ENCODE measurements at regions not wholly inside any gene's neighbourhood (a gene's known extent, or its start where the extent isn't known, plus 50 kb on each side); places are given as distances from the start of the nearest gene placed in this dataset.

GRCh38 chr3:139105154-139105702 lies 60.5 kb upstream of the PRR23C start:
- Histone ChIP-seq H3K27ac (ENCODE audit: extremely low read depth, low read depth, low read length) (no peak overlapping the region), H3K36me3 (ENCODE audit: control insufficient read depth, insufficient read depth, low read length) (no peaks in the 10 kb centered on the region), H3K4me3 (no peak overlapping the region), H4K20me1 (replicated peaks; ENCODE audit: control insufficient read depth, insufficient read depth, low read length) (no peaks in the 10 kb centered on the region), H3K9me3 (replicated peaks; ENCODE audit: control insufficient read depth, insufficient read depth, low read depth, low read length) (no peaks in the 10 kb centered on the region), H3K27me3 (ENCODE audit: control insufficient read depth in 2 of 2, insufficient read depth in 2 of 2, low read length in 2 of 2) (peaks cover 0 to 6% of the 10 kb centered on the region in 2 experiments; a peak in 3 of 5 replicates), H3K79me2 (ENCODE audit: control insufficient read depth, insufficient read depth, low read length) (no peaks in the 10 kb centered on the region), H3K4me1 (replicated peaks in 1 of 2; ENCODE audit: control insufficient read depth in 2 of 2, insufficient read depth in 2 of 2, low read length in 2 of 2) (no peaks in the 10 kb centered on the region), H2AFZ (ENCODE audit: low read depth, low read length) (no peak overlapping the region), H3K4me2 (ENCODE audit: insufficient read depth, low read length) (no peak overlapping the region), H3K9ac (ENCODE audit: insufficient read depth in 1 of 2, low read depth in 2 of 2, low read length in 2 of 2) (no peak overlapping the region), H3K9me1 (ENCODE audit: control insufficient read depth, insufficient read depth, low read length) (peaks cover 5% of the 10 kb centered on the region)
- ChIA-PET POLR2A (interaction anchor here (0.6 kb wide), 1 partner anchor 99 kb away, joined by 3 read pairs; no protein-coding TSS in a partner anchor), CTCF (ENCODE audit: low intra/inter-chr PET ratio) (no interaction called here)
- no peak; the same call in 1 of the 3 replicates for ATAC-seq
- no peak for DNase-seq (ENCODE audit: extremely low read depth in 1 of 4, low spot score in 3 of 4)
- TF ChIP-seq, protein P1, sequence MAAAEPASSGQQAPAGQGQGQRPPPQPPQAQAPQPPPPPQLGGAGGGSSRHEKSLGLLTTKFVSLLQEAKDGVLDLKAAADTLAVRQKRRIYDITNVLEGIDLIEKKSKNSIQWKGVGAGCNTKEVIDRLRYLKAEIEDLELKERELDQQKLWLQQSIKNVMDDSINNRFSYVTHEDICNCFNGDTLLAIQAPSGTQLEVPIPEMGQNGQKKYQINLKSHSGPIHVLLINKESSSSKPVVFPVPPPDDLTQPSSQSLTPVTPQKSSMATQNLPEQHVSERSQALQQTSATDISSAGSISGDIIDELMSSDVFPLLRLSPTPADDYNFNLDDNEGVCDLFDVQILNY (CRISPR knock-in tag; IDR thresholded peaks at IDR 0.05): no peak
- TF ChIP-seq ETV6 (IDR thresholded peaks at IDR 0.05; ENCODE audit: borderline replicate concordance in 1 of 2, low read depth in 2 of 2, low read length in 1 of 2) (no peak), ETV6 (CRISPR knock-in tag; IDR thresholded peaks at IDR 0.05; ENCODE audit: borderline replicate concordance) (no peak), FOXA1 (IDR thresholded peaks at IDR 0.05; ENCODE audit: borderline replicate concordance) (no peak), MIER1 (IDR thresholded peaks at IDR 0.05; ENCODE audit: low read depth) (no peak), PTTG1 (tag; IDR thresholded peaks at IDR 0.05; ENCODE audit: low read depth) (no peak), MCM2 (IDR thresholded peaks at IDR 0.05; ENCODE audit: low read depth) (no peak), DNMT1 (IDR thresholded peaks at IDR 0.05) (no peak), FOXP1 (CRISPR knock-in tag; IDR thresholded peaks at IDR 0.05) (no peak), CBX1 (IDR thresholded peaks at IDR 0.05; ENCODE audit: low read depth) (no peak), ZNF639 (CRISPR knock-in tag; conservative IDR thresholded peaks at IDR 0.05 in 1 of 2, IDR thresholded peaks at IDR 0.05 in 1 of 2) (no peak)
- no TSS peak for BruUV-seq (replicated peaks)
- WGBS (ENCODE audit: insufficient coverage, low coverage, missing lambda C conversion rate): 29% methylated on average over 7 of the region's 7 CpGs
- in situ Hi-C loops (cut with MboI) (no loop called here), intact Hi-C loops (cut with micrococcal nuclease) (no loop called here)
- FAIRE-seq: no peak
